ENCODE measurements at regions not wholly inside any gene's neighbourhood (a gene's known extent, or its start where the extent isn't known, plus 50 kb on each side); places are given as distances from the start of the nearest gene placed in this dataset.

DNA sequence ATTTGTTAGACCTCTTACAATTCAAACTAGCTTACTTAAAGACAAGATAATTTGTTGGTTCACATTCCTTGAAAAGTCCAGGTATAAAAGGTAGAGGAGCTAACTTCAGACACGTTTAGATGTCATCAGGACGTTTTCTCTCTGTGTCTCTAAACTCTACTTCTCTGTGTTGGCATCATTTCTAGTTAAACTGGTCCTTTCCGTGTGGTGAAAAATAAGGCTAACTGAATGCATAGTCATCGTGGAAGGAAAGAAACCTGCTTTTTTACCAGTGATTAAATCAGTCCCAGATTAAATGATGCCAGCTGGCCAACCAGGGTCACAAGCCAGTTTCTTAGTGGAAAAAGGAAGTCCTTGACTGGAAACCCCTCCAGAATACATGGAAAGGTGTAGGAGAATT is 168.4 kb upstream of the AHI1 start:
- no peak for TF ChIP-seq POLR2A (IDR thresholded peaks at IDR 0.05)
- TF ChIP-seq, protein P1, sequence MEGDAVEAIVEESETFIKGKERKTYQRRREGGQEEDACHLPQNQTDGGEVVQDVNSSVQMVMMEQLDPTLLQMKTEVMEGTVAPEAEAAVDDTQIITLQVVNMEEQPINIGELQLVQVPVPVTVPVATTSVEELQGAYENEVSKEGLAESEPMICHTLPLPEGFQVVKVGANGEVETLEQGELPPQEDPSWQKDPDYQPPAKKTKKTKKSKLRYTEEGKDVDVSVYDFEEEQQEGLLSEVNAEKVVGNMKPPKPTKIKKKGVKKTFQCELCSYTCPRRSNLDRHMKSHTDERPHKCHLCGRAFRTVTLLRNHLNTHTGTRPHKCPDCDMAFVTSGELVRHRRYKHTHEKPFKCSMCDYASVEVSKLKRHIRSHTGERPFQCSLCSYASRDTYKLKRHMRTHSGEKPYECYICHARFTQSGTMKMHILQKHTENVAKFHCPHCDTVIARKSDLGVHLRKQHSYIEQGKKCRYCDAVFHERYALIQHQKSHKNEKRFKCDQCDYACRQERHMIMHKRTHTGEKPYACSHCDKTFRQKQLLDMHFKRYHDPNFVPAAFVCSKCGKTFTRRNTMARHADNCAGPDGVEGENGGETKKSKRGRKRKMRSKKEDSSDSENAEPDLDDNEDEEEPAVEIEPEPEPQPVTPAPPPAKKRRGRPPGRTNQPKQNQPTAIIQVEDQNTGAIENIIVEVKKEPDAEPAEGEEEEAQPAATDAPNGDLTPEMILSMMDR (IDR thresholded peaks at IDR 0.05) = no peak

Measured in body of pancreas (tissue), 4 donors.